Bone marrow (tissue), 2 donors: ENCODE measurements at regions not wholly inside any gene's neighbourhood (a gene's known extent, or its start where the extent isn't known, plus 50 kb on each side); places are given as distances from the start of the nearest gene placed in this dataset.

Experiments
- DNase-seq, 2 donors: peaks; one replicate each; lab custom pipeline; 2025; lab: John Stamatoyannopoulos, UW

DNA sequence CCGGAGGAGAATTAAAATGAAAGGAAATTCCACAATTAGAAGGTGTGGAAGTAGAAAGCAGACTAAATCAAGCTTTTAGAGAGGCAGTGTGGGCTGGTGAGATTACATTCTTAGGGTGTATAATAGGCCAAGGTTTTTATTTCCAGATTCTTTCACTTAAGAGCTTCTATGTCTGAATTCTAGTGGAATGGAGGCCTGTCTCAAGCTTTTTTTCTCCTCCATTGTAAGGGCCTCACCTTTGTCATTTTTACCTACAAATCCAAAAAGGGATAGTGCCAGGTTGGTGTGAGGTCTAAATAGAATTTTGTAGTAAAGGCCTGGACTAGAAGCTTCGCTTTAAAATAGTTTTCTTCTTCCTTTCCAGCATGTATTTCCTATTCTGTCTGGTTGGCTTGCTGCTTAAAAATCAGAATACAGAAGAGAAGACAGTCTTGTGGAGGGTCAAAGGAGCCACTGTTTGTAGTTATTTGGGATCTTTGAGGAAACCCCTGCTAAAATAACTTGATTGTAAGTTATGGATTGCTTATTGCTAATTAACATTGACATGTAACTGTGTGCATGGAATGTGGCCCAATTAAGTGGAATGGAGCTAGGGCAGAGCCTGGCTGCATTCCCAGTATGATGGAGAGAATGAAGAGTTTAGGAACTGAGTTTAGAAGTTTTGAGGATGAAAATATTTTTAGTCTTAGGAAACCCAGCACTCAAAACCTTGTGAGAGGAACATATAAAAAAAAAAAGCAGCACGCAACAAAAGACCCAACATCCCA lies 162.5 kb upstream of the B3GALT2 start:
- no peak for DNase-seq

DNA sequence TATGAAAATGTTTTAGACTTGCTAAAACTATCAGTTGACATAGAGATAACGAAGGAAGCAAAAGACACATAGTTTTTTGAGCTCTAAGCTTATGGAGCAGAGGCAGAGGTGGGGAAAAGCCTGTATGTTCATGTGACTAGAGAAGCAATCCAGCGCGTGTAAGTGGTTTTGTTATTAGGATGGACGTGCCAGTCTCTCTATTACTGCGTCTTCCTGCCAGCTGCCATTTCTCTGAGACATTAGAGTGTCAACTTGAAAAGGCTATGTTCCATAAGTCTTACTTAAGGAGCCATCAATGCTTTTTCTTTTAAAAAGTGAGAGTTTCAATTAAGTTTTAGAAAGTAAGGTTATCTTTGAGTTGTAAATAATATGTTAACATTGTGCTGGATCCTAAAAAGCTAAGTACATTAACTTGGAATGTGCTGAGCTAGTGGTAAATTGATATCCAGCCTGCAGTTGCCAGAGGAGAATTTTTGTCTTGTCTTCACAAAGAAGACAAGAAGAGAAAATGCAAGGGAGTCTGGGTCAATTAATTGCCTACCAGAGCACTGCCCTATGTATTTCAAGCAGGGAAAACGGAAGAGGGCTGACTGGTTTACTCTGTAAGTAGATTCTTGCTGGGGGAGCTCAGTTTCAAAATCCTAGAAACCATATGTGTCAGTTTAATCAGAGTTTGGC lies 161.8 kb upstream of the B3GALT2 start:
- no peak for DNase-seq

DNA sequence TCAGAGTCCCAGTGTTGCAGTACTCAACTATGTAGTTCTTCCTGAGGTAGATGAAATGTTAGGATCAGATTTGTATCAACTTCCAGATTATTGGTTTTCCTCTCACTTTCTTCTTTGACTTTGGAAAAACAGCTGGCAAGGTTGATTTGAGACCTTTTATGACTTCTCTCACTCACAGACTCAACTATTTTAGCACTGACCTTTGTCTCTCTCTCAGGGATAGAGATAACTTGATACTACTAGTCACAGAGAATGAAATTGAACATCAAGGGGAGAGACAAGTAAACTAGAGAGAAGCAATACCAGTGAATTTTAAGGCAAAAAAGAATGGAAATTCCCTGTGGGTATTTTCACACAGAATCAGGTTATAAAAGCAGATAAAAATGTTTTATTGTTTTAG lies 159.7 kb upstream of the B3GALT2 start:
- DNase-seq: no peak

DNA sequence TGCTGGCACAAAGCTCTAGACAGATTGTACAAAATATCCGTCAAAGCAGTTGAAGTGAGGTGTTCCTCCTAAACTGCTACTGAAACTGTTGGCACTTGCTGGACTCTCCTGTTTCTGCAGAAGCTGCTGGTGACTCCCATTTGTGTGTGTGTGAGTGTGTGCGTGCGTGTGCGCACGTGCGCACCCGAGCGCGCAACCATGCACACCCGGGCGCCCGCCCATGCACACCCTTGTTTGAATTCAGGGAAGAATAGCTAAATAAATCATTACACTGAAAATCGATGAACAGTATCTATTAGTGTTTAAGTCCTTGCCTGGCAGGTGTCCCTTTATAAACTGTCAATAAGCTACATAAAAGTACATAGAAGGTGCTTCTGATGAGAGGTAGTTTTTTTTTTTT lies 156.4 kb upstream of the B3GALT2 start:
- no peak for DNase-seq

DNA sequence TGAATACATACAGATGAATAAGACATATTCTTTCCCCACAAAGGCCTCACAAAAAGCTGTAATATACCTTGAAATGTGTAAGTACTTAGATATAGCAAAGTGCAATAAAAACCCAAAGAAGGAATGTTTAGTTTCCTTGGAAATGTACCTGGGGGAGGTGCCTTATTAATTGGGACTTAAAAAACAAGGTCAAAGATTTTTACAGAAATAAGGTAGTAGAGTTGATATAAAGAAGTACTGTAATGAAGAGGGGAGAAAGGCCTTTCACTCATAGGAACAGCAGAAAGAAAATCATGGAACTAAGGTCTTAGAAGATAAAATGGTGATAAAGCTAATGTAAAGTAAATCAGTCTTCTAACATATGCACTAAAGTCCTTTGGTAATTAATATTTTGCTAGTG lies 153.9 kb upstream of the B3GALT2 start:
- DNase-seq: no peak

DNA sequence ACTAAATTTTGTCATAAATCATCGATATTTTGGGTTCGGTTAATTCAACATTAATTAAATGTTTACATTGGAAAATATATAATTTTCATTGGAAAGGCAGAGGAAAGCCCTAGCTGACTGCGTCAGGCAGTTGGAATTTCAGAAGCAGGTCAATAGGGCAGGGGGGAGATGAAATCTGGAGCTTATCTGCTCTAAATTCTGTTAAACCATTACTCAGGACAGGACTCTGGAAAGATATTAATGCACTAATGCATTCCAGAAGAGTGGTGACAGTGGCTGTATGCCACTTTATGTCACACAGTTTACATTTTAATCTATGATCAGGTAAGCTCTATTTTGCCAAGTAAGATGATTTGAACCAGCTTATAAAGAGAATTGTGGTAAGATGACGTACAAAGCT lies 153.0 kb upstream of the B3GALT2 start:
- DNase-seq: no peak

DNA sequence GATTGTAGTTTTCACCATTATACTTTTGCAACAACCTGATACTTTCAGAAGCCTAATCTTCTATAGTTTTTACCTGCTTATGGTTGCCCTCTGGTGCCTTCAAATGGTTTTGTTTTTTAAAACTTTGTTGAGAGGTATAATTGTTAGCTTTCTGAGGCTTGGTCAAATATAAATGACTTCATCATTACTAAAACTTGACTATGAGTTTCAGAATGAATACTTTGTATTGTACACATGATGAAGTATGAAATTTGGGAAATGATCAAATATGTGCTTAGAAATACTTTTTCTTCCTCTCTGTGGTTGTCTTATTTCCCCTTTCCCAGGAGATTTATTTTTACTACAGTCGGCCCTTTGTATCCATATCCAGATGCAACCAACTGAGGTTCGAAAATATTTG lies 151.8 kb upstream of the B3GALT2 start:
- no peak for DNase-seq

DNA sequence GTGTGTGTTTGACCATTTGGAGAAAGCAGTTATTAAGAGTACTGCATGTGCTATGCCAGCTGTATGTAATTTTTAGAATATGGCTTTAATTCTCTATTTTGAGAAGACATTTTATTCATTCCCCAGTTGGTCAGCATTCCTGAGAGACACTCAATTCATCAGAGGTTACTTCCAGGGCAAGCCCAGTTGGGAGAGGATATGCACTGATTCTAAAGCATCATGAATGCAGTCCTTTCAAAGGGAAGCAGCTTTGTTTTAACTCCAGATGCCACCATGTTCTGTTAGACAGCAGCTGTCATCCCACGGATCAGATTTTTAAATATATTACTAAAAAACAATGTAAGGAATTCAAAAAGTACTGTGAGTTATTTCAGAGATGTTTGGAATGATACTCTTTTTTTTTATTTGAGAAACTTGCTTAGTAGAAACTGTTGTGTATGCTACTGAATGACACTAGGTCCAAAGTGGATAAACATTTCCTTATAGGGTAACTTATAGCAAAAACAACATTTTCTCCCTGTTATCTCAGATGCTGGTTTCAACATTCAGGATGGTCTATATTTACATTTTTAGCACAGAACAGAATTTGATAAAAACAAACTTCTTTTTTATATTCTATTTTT lies 149.5 kb upstream of the B3GALT2 start:
- no peak for DNase-seq

DNA sequence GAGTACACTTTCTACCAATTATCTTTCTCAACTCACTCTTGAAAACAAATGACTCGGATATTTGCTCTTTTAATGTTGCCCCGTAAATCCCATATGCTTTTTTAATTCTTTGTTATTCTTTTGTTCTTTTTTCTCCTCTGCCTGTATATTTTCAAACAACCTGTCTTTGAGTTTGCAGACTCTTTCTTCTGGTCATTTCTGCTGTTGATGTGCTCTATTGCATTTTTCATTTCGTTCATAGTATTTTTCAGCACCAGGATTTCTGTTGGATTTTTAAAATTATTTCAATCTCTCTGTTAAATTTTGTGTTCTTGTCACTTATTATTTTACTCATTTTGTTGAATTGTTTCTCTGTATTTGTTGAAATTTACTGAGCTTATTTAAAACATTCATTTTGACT lies 146.8 kb upstream of the B3GALT2 start:
- DNase-seq: no peak

DNA sequence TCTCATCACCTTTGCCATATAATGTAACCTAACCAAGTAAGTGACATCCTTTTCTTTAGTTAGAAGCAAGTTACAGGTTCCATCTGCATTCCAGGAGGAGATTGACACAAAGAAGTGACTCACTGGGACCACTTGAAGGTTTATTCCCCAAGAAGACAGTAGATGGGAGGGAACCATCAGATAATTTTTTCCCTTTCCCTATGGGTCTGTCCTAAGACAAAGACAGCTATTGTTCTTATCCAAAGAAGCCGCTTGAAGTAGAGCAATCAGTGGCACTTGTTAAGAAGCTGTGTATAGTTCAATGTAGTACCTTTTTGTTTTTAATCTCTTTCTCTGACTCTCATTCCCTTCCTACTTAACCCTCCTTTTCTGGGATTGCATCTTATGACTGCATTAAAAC lies 139.9 kb upstream of the B3GALT2 start:
- DNase-seq: no peak

DNA sequence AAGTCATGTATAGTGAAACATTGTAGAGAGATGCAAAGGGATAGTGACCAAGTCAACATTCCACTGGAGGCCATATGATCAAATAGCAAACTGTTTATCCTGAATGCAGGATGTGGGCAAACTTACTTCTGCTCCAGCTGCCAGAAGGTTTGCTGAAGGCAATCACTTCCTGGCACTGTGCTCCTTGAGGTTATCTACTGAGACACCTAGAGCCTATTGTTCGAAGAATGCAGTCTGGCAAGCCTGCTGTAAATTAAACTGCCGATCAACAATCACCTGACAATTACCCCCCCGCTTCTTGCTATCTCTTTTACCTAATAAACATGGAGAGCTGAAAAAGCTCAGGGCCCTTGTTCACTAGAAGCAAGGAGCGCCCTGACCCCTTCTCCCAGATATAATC lies 139.4 kb upstream of the B3GALT2 start:
- DNase-seq: no peak

DNA sequence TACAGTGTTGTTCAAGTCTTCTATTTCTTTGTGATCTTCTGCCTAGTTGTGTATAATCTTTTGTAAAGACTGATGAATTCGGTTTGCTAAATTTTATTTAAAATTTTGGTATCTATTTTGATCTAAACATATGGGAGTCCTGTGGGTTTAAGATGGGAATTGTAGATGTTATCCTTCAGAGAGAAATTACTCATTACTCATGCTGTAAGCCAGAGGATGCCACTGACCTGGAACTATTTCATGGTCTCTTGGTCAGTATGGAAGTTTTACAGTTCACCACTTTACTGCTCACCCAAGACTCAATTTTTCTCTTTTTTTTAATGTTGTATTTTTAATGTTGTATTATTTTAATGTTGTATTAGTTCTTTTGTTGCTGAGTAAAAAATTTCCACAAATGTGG lies 138.6 kb upstream of the B3GALT2 start:
- no peak for DNase-seq

DNA sequence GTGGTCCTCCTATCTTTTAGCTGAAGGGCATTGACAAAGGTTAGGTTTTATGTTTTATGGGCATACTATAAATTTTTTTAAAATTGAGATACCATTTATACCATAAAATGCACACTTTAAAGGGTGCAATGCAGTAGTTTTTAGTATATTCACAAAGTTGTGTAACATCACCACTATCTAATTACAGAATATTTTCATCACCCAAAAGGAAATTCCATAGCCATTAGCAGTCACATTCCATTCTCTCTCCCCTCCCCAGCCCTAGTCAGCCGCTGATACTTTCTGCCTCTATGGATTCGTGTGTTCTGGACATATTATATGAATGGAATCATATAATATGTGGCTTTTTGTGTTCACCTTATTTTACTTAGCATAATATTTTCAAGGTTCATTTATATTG lies 135.8 kb upstream of the B3GALT2 start:
- DNase-seq: no peak

DNA sequence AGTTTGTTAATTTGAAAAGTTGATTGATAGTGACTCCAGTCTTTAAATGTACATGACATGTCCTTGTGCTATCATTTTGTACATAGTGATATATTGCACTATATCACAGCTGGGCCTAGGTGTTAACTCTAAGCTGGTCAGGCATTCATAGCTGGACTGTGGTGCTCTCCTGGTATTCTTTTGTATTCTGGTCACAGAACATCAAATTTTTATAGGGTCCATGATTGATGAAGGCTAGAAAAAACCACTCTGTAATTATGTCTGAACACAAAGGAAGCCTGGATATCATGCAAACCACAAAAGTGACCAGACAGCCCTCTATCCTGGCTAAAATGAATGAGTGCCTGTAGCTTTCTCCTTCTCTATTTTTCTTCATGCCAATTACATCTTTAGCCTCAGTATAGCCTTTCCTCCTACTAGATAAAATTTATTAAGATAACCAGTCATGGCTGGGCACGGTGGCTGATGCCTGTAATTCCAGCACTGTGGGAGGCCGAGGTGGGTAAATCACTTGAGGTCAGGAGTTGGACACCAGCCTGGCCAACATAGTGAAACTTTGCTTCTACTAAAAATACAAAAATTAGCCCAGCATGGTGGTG lies 134.9 kb upstream of the B3GALT2 start:
- DNase-seq: no peak

DNA sequence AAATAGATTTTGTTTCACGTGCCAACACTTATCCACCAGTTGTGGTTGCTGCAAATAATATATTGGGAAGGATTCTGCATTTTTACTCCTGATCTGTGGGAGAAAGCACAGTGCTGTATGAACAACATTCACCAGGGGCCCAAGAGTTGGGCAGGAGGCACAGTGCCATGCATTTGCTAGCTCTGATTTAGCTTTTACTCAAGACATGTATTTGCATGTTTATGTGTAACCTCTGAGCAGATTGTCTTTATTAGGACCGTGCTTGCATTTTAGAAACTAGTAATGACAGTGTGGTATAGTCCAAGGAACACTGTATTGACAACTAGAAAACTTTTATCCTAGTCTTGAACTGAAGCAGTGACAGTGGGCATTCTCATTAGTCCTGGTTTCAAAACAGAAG lies 133.9 kb upstream of the B3GALT2 start:
- no peak for DNase-seq

DNA sequence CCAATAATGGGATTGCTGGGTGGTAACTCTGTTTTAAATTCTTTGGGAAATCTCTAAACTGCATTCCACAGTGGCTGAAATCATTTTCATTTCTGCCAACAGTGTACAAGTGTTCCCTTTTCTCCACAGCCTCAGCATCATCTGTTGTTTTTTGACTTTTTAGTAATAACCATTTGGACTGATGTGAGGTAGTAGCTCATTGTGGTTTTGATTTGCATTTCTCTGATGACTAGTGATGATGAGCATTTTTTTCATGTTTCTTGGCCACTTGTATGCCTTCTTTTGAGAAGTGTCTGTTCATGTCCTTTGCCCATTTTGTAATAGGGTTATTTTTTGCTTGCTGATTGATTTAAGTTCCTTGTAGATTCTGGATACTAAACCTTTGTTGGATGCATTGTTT lies 131.9 kb upstream of the B3GALT2 start:
- no peak for DNase-seq

DNA sequence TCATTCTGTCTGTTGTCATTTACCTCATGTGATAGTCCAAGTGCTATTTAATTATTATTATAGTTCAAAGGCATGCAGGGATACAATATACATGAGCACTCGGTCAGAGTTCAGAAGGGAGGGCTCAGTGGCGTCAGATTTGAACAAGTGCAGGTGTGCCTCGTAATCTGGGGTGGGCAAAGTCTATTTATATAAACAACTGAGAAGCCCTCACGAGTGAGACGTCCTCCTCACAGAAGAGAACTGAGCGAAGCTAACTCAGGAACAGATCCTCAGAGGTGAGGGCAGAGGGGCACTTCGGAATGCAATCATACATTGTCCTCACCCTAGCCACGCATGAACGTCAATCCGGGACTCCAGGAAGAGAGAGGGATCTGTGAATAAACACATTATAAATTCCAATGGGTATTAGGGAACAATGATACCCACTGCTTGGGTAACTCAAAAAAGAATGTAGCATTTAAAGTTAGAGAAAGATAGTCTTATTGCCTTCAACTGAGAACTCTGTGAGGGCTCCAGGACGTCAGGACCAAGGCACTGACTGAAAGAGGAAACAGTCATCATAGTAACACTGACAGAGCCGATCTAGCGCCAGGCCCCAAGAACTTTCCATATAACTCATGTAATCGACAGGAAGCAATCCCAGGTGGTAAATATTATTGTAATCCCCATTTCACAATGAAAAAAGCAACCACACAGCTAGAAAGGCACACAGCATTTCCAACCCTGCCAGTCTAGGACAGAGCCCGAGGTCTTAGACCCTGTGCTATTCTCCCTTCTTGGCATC lies 127.1 kb upstream of the B3GALT2 start:
- DNase-seq: no peak

DNA sequence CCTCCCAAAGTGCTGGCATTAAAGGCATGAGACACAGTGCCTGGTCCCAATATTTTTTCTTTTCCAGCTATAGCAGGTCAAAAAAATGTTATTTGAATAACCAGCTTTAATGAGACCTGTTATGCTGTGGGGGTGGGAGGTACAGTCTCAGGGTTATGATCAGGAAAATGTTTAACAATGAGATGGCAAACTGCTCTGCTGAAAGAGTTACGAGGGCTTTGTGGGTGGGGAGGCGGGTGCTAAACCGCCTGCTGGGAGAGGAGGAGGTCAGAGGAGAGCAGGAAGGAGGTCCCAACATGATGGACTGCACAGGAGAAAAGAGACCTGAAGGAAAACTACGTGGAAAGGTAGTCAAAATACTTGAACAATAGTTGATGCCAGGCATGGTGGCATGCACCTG lies 126.0 kb upstream of the B3GALT2 start:
- no peak for DNase-seq

DNA sequence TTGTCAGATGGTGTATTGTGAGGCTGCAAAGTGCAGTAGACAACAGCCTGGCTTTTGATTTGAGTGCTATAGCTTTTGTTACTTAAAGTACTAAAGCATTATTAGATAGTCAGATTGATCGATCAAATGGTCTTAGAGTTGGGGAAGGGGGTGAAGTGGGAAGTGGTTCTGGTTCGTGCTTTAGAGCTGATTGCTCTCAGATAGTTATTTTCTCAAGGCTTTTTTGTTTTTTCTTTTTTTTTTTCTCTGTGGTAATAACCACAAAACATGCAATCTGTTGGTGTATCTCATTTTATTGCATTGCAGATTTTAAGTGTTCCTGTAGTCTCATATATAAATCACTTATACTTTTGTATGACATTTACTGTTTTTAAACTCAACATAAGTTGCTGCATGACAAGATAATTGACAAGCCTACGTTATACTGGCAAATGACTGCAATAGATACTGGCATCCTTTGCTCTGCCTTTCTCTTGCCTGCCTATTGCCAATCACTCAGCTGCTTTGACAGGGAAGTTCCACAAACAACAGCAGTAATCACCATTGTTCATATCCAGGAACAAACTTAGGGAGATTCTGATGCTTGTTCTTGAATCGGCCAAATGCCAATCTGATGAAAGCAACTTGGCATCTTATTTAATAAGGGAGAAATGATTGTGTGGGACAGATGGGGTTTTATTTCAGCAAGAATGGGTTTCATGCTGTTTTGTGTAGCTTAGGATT lies 125.0 kb upstream of the B3GALT2 start:
- no peak for DNase-seq

DNA sequence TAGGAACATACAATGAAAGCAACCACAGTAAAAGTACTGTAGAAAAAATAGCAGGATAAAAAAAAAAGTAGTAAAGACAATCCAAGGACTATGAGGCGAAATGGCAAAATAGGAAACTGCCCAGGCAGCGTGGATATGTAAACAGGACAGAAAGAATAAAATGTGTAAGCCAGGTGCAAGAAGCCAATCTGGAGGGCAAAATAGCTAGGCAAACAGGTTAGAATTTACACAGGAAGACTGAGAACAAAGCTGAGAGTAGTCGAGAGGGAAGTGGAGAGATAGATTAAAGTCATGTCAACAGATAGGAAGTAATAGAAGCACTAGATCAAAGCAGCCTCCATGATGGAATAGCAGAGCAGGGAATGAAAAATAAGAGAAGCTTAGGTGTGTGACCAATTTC lies 124.2 kb upstream of the B3GALT2 start:
- DNase-seq: no peak

DNA sequence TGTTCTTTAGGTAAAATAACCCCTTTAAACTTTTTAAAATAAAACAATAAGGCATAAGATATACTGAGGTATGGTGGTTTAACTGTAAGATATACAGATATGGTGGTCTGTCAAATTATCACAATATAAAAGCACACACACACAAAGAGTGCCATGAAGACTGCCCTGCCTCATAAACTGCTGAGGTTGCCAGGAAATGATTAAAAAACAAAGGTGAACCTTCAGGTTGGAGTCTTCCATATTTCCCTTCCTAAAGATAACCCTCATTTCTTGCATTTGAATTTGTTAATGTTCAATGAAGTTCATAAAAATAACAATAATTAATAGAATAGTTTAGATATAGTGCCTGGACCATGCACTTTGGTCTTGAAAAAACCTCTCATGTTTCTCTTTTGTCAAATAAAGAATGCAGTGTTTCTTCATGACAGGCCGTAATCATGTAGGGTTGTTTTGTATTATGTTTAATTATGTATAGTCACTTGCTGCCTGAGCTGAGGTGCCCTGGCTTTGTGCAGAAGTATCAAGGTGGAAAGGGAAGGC lies 123.6 kb upstream of the B3GALT2 start:
- DNase-seq: no peak
